Panc1 (cell line): ENCODE measurements at regions not wholly inside any gene's neighbourhood (a gene's known extent, or its start where the extent isn't known, plus 50 kb on each side); places are given as distances from the start of the nearest gene placed in this dataset.

Source experiments
- ATAC-seq: fragments of 200-7000 bp; cut with Tn5 transposase; 2 replicates; pipeline ENCODE4 v1.9.1; 2020; ENCODE audit warnings: mild to moderate bottlenecking, moderate library complexity
- BruUV-seq: library from RNA; stranded (reverse); fragments of 400-500 nt; replicated peaks from 2 replicates; lab custom pipeline; 2021; lab: Mats Ljungman, UMichigan
- CTCF ChIA-PET: fragments of 300-600 bp; sonication (Branson Sonifier 250); formaldehyde crosslinking; loops from one replicate; lab custom pipeline; 2022; ENCODE audit warnings: antibody characterized with exemption; lab: Charles Lee
- POLR2A ChIA-PET: fragments of 300-600 bp; sonication (Branson Sonifier 250); formaldehyde crosslinking; loops from one replicate; lab custom pipeline; 2022; ENCODE audit warnings: antibody characterized with exemption; lab: Charles Lee
- DNase-seq: peaks from one replicate; pipeline ENCODE4 v3.0.0-alpha.2; 2010; ENCODE audit warnings: low read depth, low spot score
- H3K27ac ChIP-seq: 2 replicates; pipeline ENCODE4 v1.5.1; 2011; ENCODE audit warnings: mild to moderate bottlenecking, low read length, inconsistent platforms
- H3K27me3 ChIP-seq: fragments of 200-500 bp; sonication (Bioruptor generic); 2 replicates; pipeline ENCODE4 v1.6.0; 2014; ENCODE audit warnings: low read length, inconsistent platforms; ENCODE audit not compliant: control insufficient read depth, insufficient read depth
- H3K36me3 ChIP-seq: fragments of 200-500 bp; sonication (Bioruptor generic); 2 replicates; pipeline ENCODE4 v1.5.1; 2014; ENCODE audit warnings: inconsistent platforms, mild to moderate bottlenecking, low read length, moderate library complexity; ENCODE audit not compliant: control insufficient read depth, insufficient read depth
- H3K4me1 ChIP-seq: 2 replicates; pipeline ENCODE4 v1.5.1; 2011; ENCODE audit warnings: inconsistent platforms, mild to moderate bottlenecking, low read length, moderate library complexity; ENCODE audit not compliant: control insufficient read depth, insufficient read depth
- H3K4me3 ChIP-seq, 2 experiments: 2 replicates each; pipeline ENCODE4 v1.5.1; 2011 to 2012; ENCODE audit warnings: low read depth in 2 of 2, low read length in 2 of 2, mild to moderate bottlenecking in 2 of 2, inconsistent platforms in 1 of 2, moderate library complexity in 1 of 2
- H3K9me3 ChIP-seq: fragments of 200-500 bp; sonication (Bioruptor generic); 2 replicates; pipeline ENCODE4 v1.5.1; 2014; ENCODE audit warnings: low read depth, mild to moderate bottlenecking, inconsistent platforms, low read length, moderate library complexity; ENCODE audit not compliant: control insufficient read depth, insufficient read depth
- CTCF ChIP-seq: fragments of 450-650 bp; IDR thresholded peaks from 2 replicates; pipeline ENCODE4 v1.5.1; 2017; ENCODE audit warnings: mild to moderate bottlenecking
- POLR2AphosphoS5 ChIP-seq: IDR thresholded peaks from 2 replicates; pipeline ENCODE4 v1.6.1; 2012; ENCODE audit warnings: mild to moderate bottlenecking, low read depth, low read length, moderate library complexity
- SIN3A ChIP-seq: IDR thresholded peaks from 2 replicates; pipeline ENCODE4 v1.6.1; 2012; ENCODE audit warnings: low read depth, mild to moderate bottlenecking, low read length, moderate library complexity, borderline replicate concordance; ENCODE audit not compliant: insufficient read depth
- TCF7L2 ChIP-seq: IDR thresholded peaks from 2 replicates; pipeline ENCODE4 v1.6.1; 2011; ENCODE audit warnings: mild to moderate bottlenecking, low read depth, low read length, inconsistent platforms
- in situ Hi-C: cut with HindIII; loops from 2 replicates; pipeline ENCODE4 v1.10.0; 2016; ENCODE audit warnings: low sequenced_read_pairs, low pct_unique_long_range_greater_than_20kb
- intact Hi-C: fragments of 100-400 bp; cut with micrococcal nuclease; formaldehyde crosslinking; loops from one replicate; pipeline ENCODE4 v1.10.0; 2022; ENCODE audit not compliant: unreplicated experiment
- TF ChIP-seq, protein P1 (sequence below), 2 experiments: IDR thresholded peaks; 2 replicates each; pipeline ENCODE4 v1.6.1; 2011 to 2012; ENCODE audit warnings: low read depth in 2 of 2, control low read depth in 1 of 2, low read length in 1 of 2, mild to moderate bottlenecking in 1 of 2, moderate library complexity in 1 of 2; ENCODE audit not compliant: insufficient read depth in 1 of 2

GRCh38 chr6:118396969-118397368 is 151.1 kb upstream of the PLN start:
- BruUV-seq: no TSS peak
- in situ Hi-C loops: no loop called here

GRCh38 chr6:118397671-118398465 is 150.2 kb upstream of the PLN start:
- in situ Hi-C loops: no loop called here
- intact Hi-C loops: no loop called here
- CTCF ChIA-PET: no interaction called here
- POLR2A ChIA-PET: no interaction called here
- ATAC-seq (no peak), DNase-seq (no peak)
- H3K27me3 ChIP-seq: no peaks in the 10 kb centered on the region
- no peak overlapping the region for H3K27ac ChIP-seq
- TF ChIP-seq CTCF: no peak
- no peak for TF ChIP-seq POLR2AphosphoS5
- TF ChIP-seq, protein P1, sequence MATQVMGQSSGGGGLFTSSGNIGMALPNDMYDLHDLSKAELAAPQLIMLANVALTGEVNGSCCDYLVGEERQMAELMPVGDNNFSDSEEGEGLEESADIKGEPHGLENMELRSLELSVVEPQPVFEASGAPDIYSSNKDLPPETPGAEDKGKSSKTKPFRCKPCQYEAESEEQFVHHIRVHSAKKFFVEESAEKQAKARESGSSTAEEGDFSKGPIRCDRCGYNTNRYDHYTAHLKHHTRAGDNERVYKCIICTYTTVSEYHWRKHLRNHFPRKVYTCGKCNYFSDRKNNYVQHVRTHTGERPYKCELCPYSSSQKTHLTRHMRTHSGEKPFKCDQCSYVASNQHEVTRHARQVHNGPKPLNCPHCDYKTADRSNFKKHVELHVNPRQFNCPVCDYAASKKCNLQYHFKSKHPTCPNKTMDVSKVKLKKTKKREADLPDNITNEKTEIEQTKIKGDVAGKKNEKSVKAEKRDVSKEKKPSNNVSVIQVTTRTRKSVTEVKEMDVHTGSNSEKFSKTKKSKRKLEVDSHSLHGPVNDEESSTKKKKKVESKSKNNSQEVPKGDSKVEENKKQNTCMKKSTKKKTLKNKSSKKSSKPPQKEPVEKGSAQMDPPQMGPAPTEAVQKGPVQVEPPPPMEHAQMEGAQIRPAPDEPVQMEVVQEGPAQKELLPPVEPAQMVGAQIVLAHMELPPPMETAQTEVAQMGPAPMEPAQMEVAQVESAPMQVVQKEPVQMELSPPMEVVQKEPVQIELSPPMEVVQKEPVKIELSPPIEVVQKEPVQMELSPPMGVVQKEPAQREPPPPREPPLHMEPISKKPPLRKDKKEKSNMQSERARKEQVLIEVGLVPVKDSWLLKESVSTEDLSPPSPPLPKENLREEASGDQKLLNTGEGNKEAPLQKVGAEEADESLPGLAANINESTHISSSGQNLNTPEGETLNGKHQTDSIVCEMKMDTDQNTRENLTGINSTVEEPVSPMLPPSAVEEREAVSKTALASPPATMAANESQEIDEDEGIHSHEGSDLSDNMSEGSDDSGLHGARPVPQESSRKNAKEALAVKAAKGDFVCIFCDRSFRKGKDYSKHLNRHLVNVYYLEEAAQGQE (IDR thresholded peaks at IDR 0.05; ENCODE audit: insufficient read depth in 1 of 2, low read depth in 2 of 2, low read length in 1 of 2): no peak
- TF ChIP-seq TCF7L2: no peak
- TF ChIP-seq SIN3A: no peak
- H3K4me3 ChIP-seq: no peak overlapping the region
- H3K36me3 ChIP-seq: no peaks in the 10 kb centered on the region
- no peaks in the 10 kb centered on the region for H3K9me3 ChIP-seq
- H3K4me1 ChIP-seq: no peaks in the 10 kb centered on the region
- no TSS peak for BruUV-seq

More at GRCh38 chr6:118396969-118397368, 151.1 kb upstream of the PLN start:
- Histone ChIP-seq H3K4me3 (no peak overlapping the region), H3K4me1 (no peaks in the 10 kb centered on the region), H3K9me3 (no peaks in the 10 kb centered on the region), H3K27me3 (no peaks in the 10 kb centered on the region), H3K27ac (no peak overlapping the region), H3K36me3 (no peaks in the 10 kb centered on the region)
- intact Hi-C loops: no loop called here
- no peak for ATAC-seq
- no peak for DNase-seq
- ChIA-PET POLR2A (no interaction called here), CTCF (no interaction called here)
- no peak for TF ChIP-seq CTCF
- TF ChIP-seq SIN3A: no peak
- TF ChIP-seq, protein P1 (IDR thresholded peaks at IDR 0.05; ENCODE audit: insufficient read depth in 1 of 2, low read depth in 2 of 2, low read length in 1 of 2): no peak
- TF ChIP-seq POLR2AphosphoS5: no peak
- no peak for TF ChIP-seq TCF7L2
